Activated CD4-positive, alpha-beta T cell treated with anti-CD3 and anti-CD28 coated beads for 48 hours (primary cell): ENCODE measurements at regions not wholly inside any gene's neighbourhood (a gene's known extent, or its start where the extent isn't known, plus 50 kb on each side); places are given as distances from the start of the nearest gene placed in this dataset.

Experiments
- DNase-seq: peaks from one replicate; pipeline ENCODE4 v3.0.0-alpha.2; 2020

- no peak for DNase-seq
Observed at GRCh38 chr4:136812100-136812880, 720.0 kb downstream of the PCDH18 start.

- no peak for DNase-seq
Observed at GRCh38 chr4:136811496-136812077, 720.7 kb downstream of the PCDH18 start.

GRCh38 chr4:136810626-136811025, 721.7 kb downstream of the PCDH18 start:
- DNase-seq, result no peak

GRCh38 chr4:136806844-136807243, 725.5 kb downstream of the PCDH18 start:
- no peak for DNase-seq

GRCh38 chr4:136805617-136806016, 726.7 kb downstream of the PCDH18 start:
- no peak for DNase-seq

- DNase-seq, result no peak
Observed at GRCh38 chr4:136803433-136803832, 728.9 kb downstream of the PCDH18 start.

- no peak for DNase-seq
Observed at GRCh38 chr4:136800248-136800647, 732.0 kb downstream of the PCDH18 start.

- no peak for DNase-seq
Observed at GRCh38 chr4:136796953-136797352, 735.3 kb downstream of the PCDH18 start.

GRCh38 chr4:136793848-136794247, 738.4 kb downstream of the PCDH18 start:
- no peak for DNase-seq

- no peak for DNase-seq
Observed at GRCh38 chr4:136784326-136784725, 748.0 kb downstream of the PCDH18 start.

GRCh38 chr4:136769717-136770116, 762.6 kb downstream of the PCDH18 start:
- DNase-seq, result no peak

- no peak for DNase-seq
Observed at GRCh38 chr4:136768925-136769275, 763.4 kb downstream of the PCDH18 start.

GRCh38 chr4:136768213-136768924, 763.9 kb downstream of the PCDH18 start:
- DNase-seq, result no peak

- DNase-seq, result no peak
Observed at GRCh38 chr4:136763919-136764318, 768.4 kb downstream of the PCDH18 start.

GRCh38 chr4:136755531-136755916, 776.8 kb downstream of the PCDH18 start:
- no peak for DNase-seq

- DNase-seq, result no peak
Observed at GRCh38 chr4:136754810-136755530, 777.3 kb downstream of the PCDH18 start.

GRCh38 chr4:136751556-136751955, 780.7 kb downstream of the PCDH18 start:
- no peak for DNase-seq

- no peak for DNase-seq
Observed at GRCh38 chr4:136750897-136751296, 781.4 kb downstream of the PCDH18 start.

GRCh38 chr4:136749989-136750388, 782.3 kb downstream of the PCDH18 start:
- no peak for DNase-seq

- no peak for DNase-seq
Observed at GRCh38 chr4:136748773-136749172, 783.5 kb downstream of the PCDH18 start.

- no peak for DNase-seq
Observed at GRCh38 chr4:136748165-136748564, 784.1 kb downstream of the PCDH18 start.

GRCh38 chr4:136743238-136743637, 789.1 kb downstream of the PCDH18 start:
- no peak for DNase-seq

GRCh38 chr4:136742333-136742732, 790.0 kb downstream of the PCDH18 start:
- DNase-seq, result no peak

- no peak for DNase-seq
Observed at GRCh38 chr4:136741468-136741867, 790.8 kb downstream of the PCDH18 start.
